Stimulated activated CD8-positive, alpha-beta memory T cell treated with anti-CD3 and anti-CD28 coated beads, Interleukin-15, amount 100 ng/mL, for 48 hours (primary cell): ENCODE measurements at regions not wholly inside any gene's neighbourhood (a gene's known extent, or its start where the extent isn't known, plus 50 kb on each side); places are given as distances from the start of the nearest gene placed in this dataset.

Experiments used
- DNase-seq, 2 donors: peaks; one replicate each; pipeline ENCODE4 v3.0.0-alpha.2; 2020; ENCODE audit warnings: low read depth in 2 of 2

GRCh38 chr4:153988492-153989363, 199.8 kb upstream of the SFRP2 start:
- DNase-seq, result no peak

- DNase-seq, result no peak
Observed at GRCh38 chr4:153987291-153987690, 198.4 kb upstream of the SFRP2 start.

DNA sequence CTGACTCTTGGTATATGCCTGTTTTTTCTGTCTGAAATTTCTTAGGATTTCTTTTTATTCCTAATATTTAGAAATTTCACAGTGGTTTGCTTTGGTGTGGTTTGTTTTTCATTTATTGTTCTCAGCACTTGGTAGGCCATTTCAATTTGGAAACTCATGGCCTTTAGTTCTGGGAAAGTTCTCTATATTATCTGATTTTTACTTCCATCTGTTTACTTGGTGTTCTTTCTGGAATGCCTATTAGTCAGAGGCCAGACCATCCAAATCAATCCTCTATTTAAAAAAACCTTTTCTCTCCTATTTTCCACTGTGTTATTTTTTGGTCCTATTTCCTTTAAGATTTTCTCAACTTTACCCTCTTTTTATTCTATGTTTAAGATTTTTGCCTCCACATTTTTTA, 188.1 kb upstream of the SFRP2 start:
- no peak for DNase-seq

DNA sequence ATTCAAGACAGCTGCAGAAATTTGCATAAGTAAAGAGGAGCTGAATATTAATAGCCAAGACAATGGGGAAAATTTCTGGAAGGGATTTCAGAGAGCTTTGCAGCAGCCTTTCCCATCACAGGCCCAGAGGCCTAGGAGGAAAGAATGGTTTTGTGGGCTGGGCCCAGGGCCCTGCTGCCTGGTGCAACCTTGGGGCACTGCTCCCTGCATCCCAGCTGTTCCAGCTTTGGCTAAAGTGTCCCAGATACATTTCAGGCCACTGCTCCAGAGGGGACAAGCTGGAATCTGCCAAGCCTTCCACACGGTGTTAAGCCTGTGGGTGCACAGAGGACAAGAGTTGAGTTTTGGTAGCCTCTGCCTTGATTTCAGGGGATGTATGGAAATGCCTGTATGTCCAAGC, 185.6 kb upstream of the SFRP2 start:
- no peak for DNase-seq

- no peak for DNase-seq
Observed at GRCh38 chr4:153973942-153974341, 185.1 kb upstream of the SFRP2 start.

- DNase-seq, result no peak
Observed at GRCh38 chr4:153971899-153972298, 183.0 kb upstream of the SFRP2 start.

- no peak for DNase-seq
Observed at GRCh38 chr4:153970169-153970568, 181.3 kb upstream of the SFRP2 start.

GRCh38 chr4:153969542-153969941, 180.7 kb upstream of the SFRP2 start:
- no peak for DNase-seq

DNA sequence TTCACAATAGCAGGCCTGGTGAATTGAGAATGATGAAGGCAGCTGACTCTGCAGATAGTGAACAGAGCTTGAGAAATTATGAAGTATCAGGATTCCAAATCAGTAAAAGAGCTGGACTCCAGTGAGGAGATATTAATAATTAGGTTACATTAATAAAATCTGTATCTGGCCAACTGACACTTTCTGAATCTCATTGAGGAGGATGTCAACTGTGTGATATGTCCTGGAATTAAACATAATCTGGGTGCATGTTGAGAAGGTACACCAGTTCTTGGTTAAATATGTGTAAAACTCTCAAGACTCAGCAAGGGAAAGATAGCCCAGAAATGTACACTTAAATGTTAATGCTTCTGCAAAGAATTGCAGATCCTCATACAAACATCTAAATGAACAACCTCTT, 177.8 kb upstream of the SFRP2 start:
- DNase-seq, result no peak

- DNase-seq, result no peak
Observed at GRCh38 chr4:153963216-153963615, 174.3 kb upstream of the SFRP2 start.

- no peak for DNase-seq
Observed at GRCh38 chr4:153962311-153963039, 173.6 kb upstream of the SFRP2 start.

- no peak for DNase-seq
Observed at GRCh38 chr4:153955327-153955726, 166.4 kb upstream of the SFRP2 start.

DNA sequence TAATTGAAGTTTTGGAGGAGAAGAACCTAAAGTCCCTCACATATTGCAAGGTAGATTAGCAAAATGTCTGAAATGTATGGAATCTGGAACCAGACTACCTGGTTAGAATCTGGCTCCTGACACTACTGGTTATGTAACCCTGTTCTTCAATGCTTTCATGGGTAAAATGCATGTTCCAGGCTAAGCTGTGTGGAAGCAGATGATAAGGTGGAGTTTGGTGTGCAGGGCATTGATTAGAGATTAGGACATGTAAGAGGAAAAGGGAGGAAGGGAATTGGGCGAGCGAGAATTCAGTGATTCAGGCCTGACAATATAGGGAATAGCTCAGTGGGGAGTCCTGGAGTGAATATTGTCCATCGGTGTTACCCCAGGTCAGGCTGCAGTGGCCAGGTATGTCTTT, 165.8 kb upstream of the SFRP2 start:
- no peak for DNase-seq

- no peak for DNase-seq
Observed at GRCh38 chr4:153950100-153950979, 161.5 kb upstream of the SFRP2 start.

- DNase-seq, result no peak
Observed at GRCh38 chr4:153948041-153948440, 159.2 kb upstream of the SFRP2 start.

DNA sequence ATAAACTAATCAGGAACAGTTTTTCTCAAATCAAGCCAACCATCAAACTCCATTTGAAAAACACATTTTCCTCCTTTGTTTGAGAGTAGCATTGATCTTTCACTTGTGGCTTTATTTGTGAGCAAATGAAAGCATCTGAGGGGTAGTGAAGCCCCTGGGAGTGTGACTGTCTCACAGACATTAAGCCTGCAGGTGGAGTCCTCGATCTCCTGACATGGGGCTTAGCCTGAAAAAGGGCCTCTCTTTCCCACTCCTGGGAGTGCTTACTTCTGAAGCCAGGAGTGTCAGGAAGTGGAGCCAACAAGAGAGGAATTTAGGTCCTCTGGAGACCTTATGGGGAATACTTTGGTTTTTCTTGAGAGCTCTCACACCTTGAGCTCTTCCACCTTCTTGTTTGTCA, 158.2 kb upstream of the SFRP2 start:
- no peak for DNase-seq

- no peak for DNase-seq
Observed at GRCh38 chr4:153945704-153946103, 156.8 kb upstream of the SFRP2 start.

- DNase-seq, result no peak
Observed at GRCh38 chr4:153943738-153944415, 155.0 kb upstream of the SFRP2 start.

DNA sequence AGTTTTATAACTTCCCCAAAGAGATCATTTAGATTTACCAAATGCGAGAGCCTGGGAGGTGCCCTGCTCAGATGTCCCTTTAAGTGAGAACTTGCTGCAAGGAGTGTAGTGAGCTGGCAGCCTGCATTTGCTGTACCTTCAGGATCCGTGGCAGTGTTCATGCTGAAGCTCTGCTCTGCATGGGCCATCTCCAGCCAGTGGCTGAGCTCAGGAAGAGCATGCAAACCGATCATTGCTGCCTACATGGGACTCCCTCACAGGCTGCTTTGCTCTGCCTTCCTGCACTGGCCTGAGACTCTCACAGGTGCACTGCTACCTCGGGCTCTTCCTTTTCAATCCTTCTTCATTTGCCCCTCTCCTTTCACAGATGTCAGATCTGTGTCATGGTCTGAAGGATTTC, 152.0 kb upstream of the SFRP2 start:
- no peak for DNase-seq

DNA sequence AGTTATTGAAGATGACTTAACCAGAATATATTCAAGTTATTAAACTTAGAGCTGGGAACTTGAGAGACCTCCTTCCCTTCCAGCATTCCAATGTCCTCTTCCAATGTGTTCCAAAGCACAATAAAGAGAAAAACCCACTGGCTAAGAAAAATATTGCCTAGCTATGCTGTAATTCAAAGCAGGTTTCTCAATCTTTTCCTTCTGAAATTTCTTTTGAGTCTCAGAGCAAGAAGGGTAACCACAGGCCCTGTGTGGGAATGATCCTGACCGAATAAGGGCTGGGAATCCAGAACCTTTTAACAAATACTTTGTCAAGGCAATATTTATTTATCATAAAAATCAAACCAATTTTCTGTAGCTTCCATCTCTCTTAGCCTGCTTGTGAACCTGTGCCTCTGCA, 150.7 kb upstream of the SFRP2 start:
- DNase-seq, result no peak

DNA sequence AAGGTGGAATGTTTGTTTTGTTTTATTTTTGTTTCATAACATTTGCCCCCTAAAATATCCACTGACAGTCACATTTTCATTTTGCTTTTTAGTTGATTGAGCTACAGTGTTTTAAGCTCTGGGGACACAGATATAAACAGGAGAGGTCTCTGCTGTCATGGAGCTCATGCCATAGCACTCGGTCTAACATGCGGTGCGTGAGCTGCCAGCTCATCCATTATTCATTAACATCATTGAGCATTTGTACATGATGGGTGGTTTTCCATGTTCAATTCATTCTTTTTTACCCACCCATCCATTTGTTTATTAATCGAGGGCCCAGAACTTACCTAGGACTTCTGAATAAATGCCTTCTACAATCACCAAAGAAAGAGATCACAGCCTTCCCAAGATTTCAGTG, 150.1 kb upstream of the SFRP2 start:
- DNase-seq, result no peak

GRCh38 chr4:153937289-153937688, 148.4 kb upstream of the SFRP2 start:
- DNase-seq, result no peak
